ENCODE measurements at regions not wholly inside any gene's neighbourhood (a gene's known extent, or its start where the extent isn't known, plus 50 kb on each side); places are given as distances from the start of the nearest gene placed in this dataset.

DNA sequence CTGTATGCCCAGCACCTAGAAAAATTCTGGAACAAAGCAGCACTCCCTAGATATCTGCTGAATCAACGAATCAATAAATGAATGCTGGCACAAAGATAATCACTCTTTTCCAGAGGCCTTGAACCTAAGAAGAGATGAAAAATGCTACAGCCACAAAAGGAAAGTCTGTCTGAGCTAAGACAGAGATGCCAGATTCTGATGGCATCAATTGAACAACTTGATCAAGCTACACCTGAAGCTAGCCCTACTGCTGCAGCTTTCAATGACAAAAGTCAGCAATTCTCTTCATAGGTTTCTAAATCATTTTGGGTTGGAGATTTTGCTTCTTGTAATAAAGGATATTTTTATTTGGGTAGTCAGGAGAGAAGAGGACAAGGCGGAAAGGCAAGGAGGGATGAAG is 305.0 kb upstream of the SULF2 start:
- ChIA-PET CTCF (interaction anchor here (0.6 kb wide), 1 partner anchor 1307 kb away, joined by 3 read pairs; no protein-coding TSS in a partner anchor), SMC1A (ENCODE audit: uncharacterized antibody, unreplicated experiment) (no interaction called here), POLR2A (no interaction called here), RAD21 (ENCODE audit: unreplicated experiment) (no interaction called here)
- H3K79me2 ChIP-seq (ENCODE audit: control insufficient read depth, insufficient read depth, low read length) = no peaks in the 10 kb centered on the region
- peaks cover 2% of the 10 kb centered on the region; the same call in 1 of the 3 replicates for H3K9me3 ChIP-seq (replicated peaks; ENCODE audit: control insufficient read depth, insufficient read depth, low read length)
- H3K4me3 ChIP-seq = no peak overlapping the region
- no peak for DNase-seq (ENCODE audit: low read depth, low spot score)
- TF ChIP-seq JUND (IDR thresholded peaks at IDR 0.05; ENCODE audit: low read depth, low read length) = no peak
- TF ChIP-seq ZNF622 (IDR thresholded peaks at IDR 0.05) = no peak
- TF ChIP-seq RAD21 (IDR thresholded peaks at IDR 0.05; ENCODE audit: insufficient read depth, low read depth, low read length) = no peak
- TF ChIP-seq, protein P1, sequence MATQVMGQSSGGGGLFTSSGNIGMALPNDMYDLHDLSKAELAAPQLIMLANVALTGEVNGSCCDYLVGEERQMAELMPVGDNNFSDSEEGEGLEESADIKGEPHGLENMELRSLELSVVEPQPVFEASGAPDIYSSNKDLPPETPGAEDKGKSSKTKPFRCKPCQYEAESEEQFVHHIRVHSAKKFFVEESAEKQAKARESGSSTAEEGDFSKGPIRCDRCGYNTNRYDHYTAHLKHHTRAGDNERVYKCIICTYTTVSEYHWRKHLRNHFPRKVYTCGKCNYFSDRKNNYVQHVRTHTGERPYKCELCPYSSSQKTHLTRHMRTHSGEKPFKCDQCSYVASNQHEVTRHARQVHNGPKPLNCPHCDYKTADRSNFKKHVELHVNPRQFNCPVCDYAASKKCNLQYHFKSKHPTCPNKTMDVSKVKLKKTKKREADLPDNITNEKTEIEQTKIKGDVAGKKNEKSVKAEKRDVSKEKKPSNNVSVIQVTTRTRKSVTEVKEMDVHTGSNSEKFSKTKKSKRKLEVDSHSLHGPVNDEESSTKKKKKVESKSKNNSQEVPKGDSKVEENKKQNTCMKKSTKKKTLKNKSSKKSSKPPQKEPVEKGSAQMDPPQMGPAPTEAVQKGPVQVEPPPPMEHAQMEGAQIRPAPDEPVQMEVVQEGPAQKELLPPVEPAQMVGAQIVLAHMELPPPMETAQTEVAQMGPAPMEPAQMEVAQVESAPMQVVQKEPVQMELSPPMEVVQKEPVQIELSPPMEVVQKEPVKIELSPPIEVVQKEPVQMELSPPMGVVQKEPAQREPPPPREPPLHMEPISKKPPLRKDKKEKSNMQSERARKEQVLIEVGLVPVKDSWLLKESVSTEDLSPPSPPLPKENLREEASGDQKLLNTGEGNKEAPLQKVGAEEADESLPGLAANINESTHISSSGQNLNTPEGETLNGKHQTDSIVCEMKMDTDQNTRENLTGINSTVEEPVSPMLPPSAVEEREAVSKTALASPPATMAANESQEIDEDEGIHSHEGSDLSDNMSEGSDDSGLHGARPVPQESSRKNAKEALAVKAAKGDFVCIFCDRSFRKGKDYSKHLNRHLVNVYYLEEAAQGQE (IDR thresholded peaks at IDR 0.05; ENCODE audit: low read depth, low read length) = no peak
- TF ChIP-seq PAX8 (IDR thresholded peaks at IDR 0.05) = no peak
- TF ChIP-seq, protein P2, sequence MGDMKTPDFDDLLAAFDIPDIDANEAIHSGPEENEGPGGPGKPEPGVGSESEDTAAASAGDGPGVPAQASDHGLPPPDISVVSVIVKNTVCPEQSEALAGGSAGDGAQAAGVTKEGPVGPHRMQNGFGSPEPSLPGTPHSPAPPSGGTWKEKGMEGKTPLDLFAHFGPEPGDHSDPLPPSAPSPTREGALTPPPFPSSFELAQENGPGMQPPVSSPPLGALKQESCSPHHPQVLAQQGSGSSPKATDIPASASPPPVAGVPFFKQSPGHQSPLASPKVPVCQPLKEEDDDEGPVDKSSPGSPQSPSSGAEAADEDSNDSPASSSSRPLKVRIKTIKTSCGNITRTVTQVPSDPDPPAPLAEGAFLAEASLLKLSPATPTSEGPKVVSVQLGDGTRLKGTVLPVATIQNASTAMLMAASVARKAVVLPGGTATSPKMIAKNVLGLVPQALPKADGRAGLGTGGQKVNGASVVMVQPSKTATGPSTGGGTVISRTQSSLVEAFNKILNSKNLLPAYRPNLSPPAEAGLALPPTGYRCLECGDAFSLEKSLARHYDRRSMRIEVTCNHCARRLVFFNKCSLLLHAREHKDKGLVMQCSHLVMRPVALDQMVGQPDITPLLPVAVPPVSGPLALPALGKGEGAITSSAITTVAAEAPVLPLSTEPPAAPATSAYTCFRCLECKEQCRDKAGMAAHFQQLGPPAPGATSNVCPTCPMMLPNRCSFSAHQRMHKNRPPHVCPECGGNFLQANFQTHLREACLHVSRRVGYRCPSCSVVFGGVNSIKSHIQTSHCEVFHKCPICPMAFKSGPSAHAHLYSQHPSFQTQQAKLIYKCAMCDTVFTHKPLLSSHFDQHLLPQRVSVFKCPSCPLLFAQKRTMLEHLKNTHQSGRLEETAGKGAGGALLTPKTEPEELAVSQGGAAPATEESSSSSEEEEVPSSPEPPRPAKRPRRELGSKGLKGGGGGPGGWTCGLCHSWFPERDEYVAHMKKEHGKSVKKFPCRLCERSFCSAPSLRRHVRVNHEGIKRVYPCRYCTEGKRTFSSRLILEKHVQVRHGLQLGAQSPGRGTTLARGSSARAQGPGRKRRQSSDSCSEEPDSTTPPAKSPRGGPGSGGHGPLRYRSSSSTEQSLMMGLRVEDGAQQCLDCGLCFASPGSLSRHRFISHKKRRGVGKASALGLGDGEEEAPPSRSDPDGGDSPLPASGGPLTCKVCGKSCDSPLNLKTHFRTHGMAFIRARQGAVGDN (IDR thresholded peaks at IDR 0.05) = no peak
- TF ChIP-seq, protein P3, sequence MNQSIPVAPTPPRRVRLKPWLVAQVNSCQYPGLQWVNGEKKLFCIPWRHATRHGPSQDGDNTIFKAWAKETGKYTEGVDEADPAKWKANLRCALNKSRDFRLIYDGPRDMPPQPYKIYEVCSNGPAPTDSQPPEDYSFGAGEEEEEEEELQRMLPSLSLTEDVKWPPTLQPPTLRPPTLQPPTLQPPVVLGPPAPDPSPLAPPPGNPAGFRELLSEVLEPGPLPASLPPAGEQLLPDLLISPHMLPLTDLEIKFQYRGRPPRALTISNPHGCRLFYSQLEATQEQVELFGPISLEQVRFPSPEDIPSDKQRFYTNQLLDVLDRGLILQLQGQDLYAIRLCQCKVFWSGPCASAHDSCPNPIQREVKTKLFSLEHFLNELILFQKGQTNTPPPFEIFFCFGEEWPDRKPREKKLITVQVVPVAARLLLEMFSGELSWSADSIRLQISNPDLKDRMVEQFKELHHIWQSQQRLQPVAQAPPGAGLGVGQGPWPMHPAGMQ (IDR thresholded peaks at IDR 0.05; ENCODE audit: borderline replicate concordance) = no peak
- TF ChIP-seq TCF7 (IDR thresholded peaks at IDR 0.05; ENCODE audit: borderline replicate concordance) = no peak
- H4K20me1 ChIP-seq (ENCODE audit: control insufficient read depth, insufficient read depth) = no peaks in the 10 kb centered on the region
- no peak overlapping the region for H3K27ac ChIP-seq (ENCODE audit: control insufficient read depth, insufficient read depth)
- no peak overlapping the region for H3K4me2 ChIP-seq (ENCODE audit: control insufficient read depth, insufficient read depth)
- in situ Hi-C loops (cut with MboI) = no loop called here
- intact Hi-C loops (cut with micrococcal nuclease; ENCODE audit: unreplicated experiment) = no loop called here
- FAIRE-seq = no peak
- no peak for ATAC-seq
- BruUV-seq (replicated peaks) = no TSS peak
- H3K9ac ChIP-seq (ENCODE audit: control insufficient read depth, insufficient read depth, low read length) = no peak overlapping the region
- no peaks in the 10 kb centered on the region for H3K36me3 ChIP-seq (ENCODE audit: control insufficient read depth in 2 of 2, insufficient read depth in 2 of 2, low read length in 1 of 2)
- H2AFZ ChIP-seq (ENCODE audit: control insufficient read depth, low read depth, low read length) = no peak overlapping the region
- no peaks in the 10 kb centered on the region for H3K4me1 ChIP-seq (ENCODE audit: control insufficient read depth, insufficient read depth, low read length)
- 0 out of 4 replicates have a peak, but pooled peaks cover 2 to 6% of the 10 kb centered on the region in 2 experiments for H3K27me3 ChIP-seq (replicated peaks in 1 of 2; ENCODE audit: control insufficient read depth in 2 of 2, insufficient read depth in 2 of 2, low read length in 1 of 2)
- WGBS (ENCODE audit: insufficient coverage, insufficient replicate concordance, low lambda C conversion rate, missing lambda C conversion rate) = 33% methylated on average over 2 of the region's 2 CpGs
